OCI-LY3 (cell line): ENCODE measurements at regions not wholly inside any gene's neighbourhood (a gene's known extent, or its start where the extent isn't known, plus 50 kb on each side); places are given as distances from the start of the nearest gene placed in this dataset.

Experiments used
- EZH2phosphoT487 ChIP-seq: fragments of 200-600 bp; shearing (Covaris generic); IDR thresholded peaks from 2 replicates; pipeline ENCODE4 v1.6.1; 2018; ENCODE audit warnings: antibody characterized with exemption, mixed run types, low read depth
- TF ChIP-seq, protein P1 (sequence below): fragments of 200-600, 300-600 bp; sonication (generic); IDR thresholded peaks from 2 replicates; pipeline ENCODE4 v1.5.1; 2014; ENCODE audit warnings: antibody characterized with exemption, low read length, low read depth

DNA sequence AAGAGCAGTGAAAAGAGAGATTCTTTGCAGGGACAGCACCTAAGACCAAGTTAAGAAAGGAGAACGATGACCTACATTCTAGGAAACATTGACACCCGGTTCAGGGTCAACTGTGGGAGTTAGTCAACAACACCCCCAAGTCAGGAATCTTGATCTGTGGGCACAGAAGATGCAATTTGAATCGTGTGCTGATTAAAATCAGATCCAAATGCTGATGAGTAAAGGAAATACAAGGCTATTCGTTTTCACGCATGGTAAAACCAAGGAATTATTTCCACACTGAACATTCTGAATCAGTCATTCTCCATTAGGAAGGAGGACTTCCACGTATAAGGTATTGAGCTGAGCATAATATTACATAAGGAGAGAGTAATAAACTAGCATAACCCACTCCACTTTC, 124.2 kb downstream of the COPS8 start:
- TF ChIP-seq, protein P1, sequence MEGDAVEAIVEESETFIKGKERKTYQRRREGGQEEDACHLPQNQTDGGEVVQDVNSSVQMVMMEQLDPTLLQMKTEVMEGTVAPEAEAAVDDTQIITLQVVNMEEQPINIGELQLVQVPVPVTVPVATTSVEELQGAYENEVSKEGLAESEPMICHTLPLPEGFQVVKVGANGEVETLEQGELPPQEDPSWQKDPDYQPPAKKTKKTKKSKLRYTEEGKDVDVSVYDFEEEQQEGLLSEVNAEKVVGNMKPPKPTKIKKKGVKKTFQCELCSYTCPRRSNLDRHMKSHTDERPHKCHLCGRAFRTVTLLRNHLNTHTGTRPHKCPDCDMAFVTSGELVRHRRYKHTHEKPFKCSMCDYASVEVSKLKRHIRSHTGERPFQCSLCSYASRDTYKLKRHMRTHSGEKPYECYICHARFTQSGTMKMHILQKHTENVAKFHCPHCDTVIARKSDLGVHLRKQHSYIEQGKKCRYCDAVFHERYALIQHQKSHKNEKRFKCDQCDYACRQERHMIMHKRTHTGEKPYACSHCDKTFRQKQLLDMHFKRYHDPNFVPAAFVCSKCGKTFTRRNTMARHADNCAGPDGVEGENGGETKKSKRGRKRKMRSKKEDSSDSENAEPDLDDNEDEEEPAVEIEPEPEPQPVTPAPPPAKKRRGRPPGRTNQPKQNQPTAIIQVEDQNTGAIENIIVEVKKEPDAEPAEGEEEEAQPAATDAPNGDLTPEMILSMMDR = no peak
- TF ChIP-seq EZH2phosphoT487 = no peak
